ENCODE measurements at regions not wholly inside any gene's neighbourhood (a gene's known extent, or its start where the extent isn't known, plus 50 kb on each side); places are given as distances from the start of the nearest gene placed in this dataset.

- TF ChIP-seq MAX (IDR thresholded peaks at IDR 0.05) (no peak), TAF1 (IDR thresholded peaks at IDR 0.05; ENCODE audit: low read depth) (no peak), YY1 (IDR thresholded peaks at IDR 0.05; ENCODE audit: low read depth) (no peak), RAD21 (IDR thresholded peaks at IDR 0.05; ENCODE audit: low read depth) (no peak), TEAD4 (IDR thresholded peaks at IDR 0.05) (no peak), FOXM1 (IDR thresholded peaks at IDR 0.05; ENCODE audit: borderline replicate concordance, low read depth) (no peak), EP300 (IDR thresholded peaks at IDR 0.05; ENCODE audit: borderline replicate concordance) (no peak), CREB1 (IDR thresholded peaks at IDR 0.05; ENCODE audit: low read depth) (no peak), NFIC (IDR thresholded peaks at IDR 0.05) (no peak)
These were observed 1041.9 kb downstream of the OTOL1 start for GRCh38 chr3:162538491-162538890.
